ENCODE measurements at regions not wholly inside any gene's neighbourhood (a gene's known extent, or its start where the extent isn't known, plus 50 kb on each side); places are given as distances from the start of the nearest gene placed in this dataset.

DNA sequence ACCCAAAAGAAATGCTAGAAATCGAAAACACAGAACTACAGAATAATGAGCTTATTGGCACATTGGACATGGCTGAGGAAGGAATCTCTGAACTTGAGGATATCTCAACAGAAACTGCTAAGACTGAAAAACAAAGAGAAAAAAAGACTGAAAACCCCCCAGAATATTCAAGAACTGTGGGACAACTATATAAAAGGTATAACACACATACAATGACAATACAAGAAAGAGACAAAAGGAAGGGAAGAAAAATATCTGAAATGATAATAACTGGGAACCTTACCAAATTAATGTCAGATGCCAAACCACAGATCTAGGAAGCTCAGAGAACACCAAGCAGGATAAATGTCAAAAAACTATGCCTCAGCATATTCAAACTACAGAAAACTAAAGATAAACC is 68.6 kb upstream of the TNPO1 start:
- TF ChIP-seq, protein P1, sequence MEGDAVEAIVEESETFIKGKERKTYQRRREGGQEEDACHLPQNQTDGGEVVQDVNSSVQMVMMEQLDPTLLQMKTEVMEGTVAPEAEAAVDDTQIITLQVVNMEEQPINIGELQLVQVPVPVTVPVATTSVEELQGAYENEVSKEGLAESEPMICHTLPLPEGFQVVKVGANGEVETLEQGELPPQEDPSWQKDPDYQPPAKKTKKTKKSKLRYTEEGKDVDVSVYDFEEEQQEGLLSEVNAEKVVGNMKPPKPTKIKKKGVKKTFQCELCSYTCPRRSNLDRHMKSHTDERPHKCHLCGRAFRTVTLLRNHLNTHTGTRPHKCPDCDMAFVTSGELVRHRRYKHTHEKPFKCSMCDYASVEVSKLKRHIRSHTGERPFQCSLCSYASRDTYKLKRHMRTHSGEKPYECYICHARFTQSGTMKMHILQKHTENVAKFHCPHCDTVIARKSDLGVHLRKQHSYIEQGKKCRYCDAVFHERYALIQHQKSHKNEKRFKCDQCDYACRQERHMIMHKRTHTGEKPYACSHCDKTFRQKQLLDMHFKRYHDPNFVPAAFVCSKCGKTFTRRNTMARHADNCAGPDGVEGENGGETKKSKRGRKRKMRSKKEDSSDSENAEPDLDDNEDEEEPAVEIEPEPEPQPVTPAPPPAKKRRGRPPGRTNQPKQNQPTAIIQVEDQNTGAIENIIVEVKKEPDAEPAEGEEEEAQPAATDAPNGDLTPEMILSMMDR (IDR thresholded peaks at IDR 0.05) = no peak
- TF ChIP-seq POLR2A (IDR thresholded peaks at IDR 0.05) (no peak), POLR2AphosphoS5 (IDR thresholded peaks at IDR 0.05) (no peak)

All from breast epithelium (tissue), 3 donors.